GM21515 (cell line): ENCODE measurements at regions not wholly inside any gene's neighbourhood (a gene's known extent, or its start where the extent isn't known, plus 50 kb on each side); places are given as distances from the start of the nearest gene placed in this dataset.

ENCODE experiments used
- ATAC-seq: cut with Tn5 transposase; IDR thresholded peaks from one replicate; pipeline ENCODE4 v1.9.1; 2021; ENCODE audit not compliant: unreplicated experiment

- no peak for ATAC-seq
Observed at GRCh38 chr1:218670875-218671274, 325.7 kb downstream of the TGFB2 start.

- ATAC-seq: no peak
Observed at GRCh38 chr1:218671573-218671972, 326.4 kb downstream of the TGFB2 start.

- ATAC-seq: no peak
Observed at GRCh38 chr1:218673170-218673569, 328.0 kb downstream of the TGFB2 start.

GRCh38 chr1:218674280-218674773 is 329.2 kb downstream of the TGFB2 start:
- ATAC-seq: no peak

GRCh38 chr1:218677026-218677425 is 331.9 kb downstream of the TGFB2 start:
- ATAC-seq: no peak

- no peak for ATAC-seq
Observed at GRCh38 chr1:218679391-218679790, 334.3 kb downstream of the TGFB2 start.

- no peak for ATAC-seq
Observed at GRCh38 chr1:218679988-218680748, 335.0 kb downstream of the TGFB2 start.

GRCh38 chr1:218683242-218683641 is 338.1 kb downstream of the TGFB2 start:
- no peak for ATAC-seq

- no peak for ATAC-seq
Observed at GRCh38 chr1:218686258-218686657, 341.1 kb downstream of the TGFB2 start.

GRCh38 chr1:218686761-218687160 is 341.6 kb downstream of the TGFB2 start:
- ATAC-seq: no peak

GRCh38 chr1:218692808-218693207 is 347.7 kb downstream of the TGFB2 start:
- ATAC-seq: no peak

- no peak for ATAC-seq
Observed at GRCh38 chr1:218693599-218693998, 348.5 kb downstream of the TGFB2 start.

- no peak for ATAC-seq
Observed at GRCh38 chr1:218694085-218694484, 348.9 kb downstream of the TGFB2 start.

GRCh38 chr1:218694636-218695035 is 349.5 kb downstream of the TGFB2 start:
- ATAC-seq: no peak

- no peak for ATAC-seq
Observed at GRCh38 chr1:218695525-218695924, 350.4 kb downstream of the TGFB2 start.

GRCh38 chr1:218698141-218698540 is 353.0 kb downstream of the TGFB2 start:
- no peak for ATAC-seq

- ATAC-seq: no peak
Observed at GRCh38 chr1:218699421-218699820, 354.3 kb downstream of the TGFB2 start.

GRCh38 chr1:218699865-218700264 is 354.7 kb downstream of the TGFB2 start:
- ATAC-seq: no peak

- ATAC-seq: no peak
Observed at GRCh38 chr1:218700666-218701065, 355.5 kb downstream of the TGFB2 start.

- ATAC-seq: no peak
Observed at GRCh38 chr1:218701131-218701530, 356.0 kb downstream of the TGFB2 start.

- ATAC-seq: no peak
Observed at GRCh38 chr1:218702775-218703174, 357.6 kb downstream of the TGFB2 start.

GRCh38 chr1:218703836-218704235 is 358.7 kb downstream of the TGFB2 start:
- ATAC-seq: no peak

GRCh38 chr1:218705391-218705790 is 360.3 kb downstream of the TGFB2 start:
- no peak for ATAC-seq
